NCI-H345 treated with DMSO at 0.1 percent for 48 hours (cell line): ENCODE measurements at regions not wholly inside any gene's neighbourhood (a gene's known extent, or its start where the extent isn't known, plus 50 kb on each side); places are given as distances from the start of the nearest gene placed in this dataset.

Source experiments
- DNase-seq: peaks from one replicate; lab custom pipeline; 2025; ENCODE audit not compliant: unreplicated experiment; lab: John Stamatoyannopoulos, UW

GRCh38 chr3:99376926-99377325 lies 261.5 kb upstream of the COL8A1 start:
- DNase-seq, result no peak

- no peak for DNase-seq
Observed at GRCh38 chr3:99373846-99374210, 264.6 kb upstream of the COL8A1 start.

- DNase-seq, result no peak
Observed at GRCh38 chr3:99373088-99373845, 265.1 kb upstream of the COL8A1 start.

- DNase-seq, result no peak
Observed at GRCh38 chr3:99366663-99367429, 271.5 kb upstream of the COL8A1 start.

GRCh38 chr3:99365979-99366378 lies 272.4 kb upstream of the COL8A1 start:
- DNase-seq, result no peak

GRCh38 chr3:99365396-99365795 lies 273.0 kb upstream of the COL8A1 start:
- no peak for DNase-seq

GRCh38 chr3:99357131-99357530 lies 281.3 kb upstream of the COL8A1 start:
- DNase-seq, result no peak

GRCh38 chr3:99356696-99357095 lies 281.7 kb upstream of the COL8A1 start:
- DNase-seq, result no peak

- no peak for DNase-seq
Observed at GRCh38 chr3:99355465-99355864, 282.9 kb upstream of the COL8A1 start.

- no peak for DNase-seq
Observed at GRCh38 chr3:99352811-99353210, 285.6 kb upstream of the COL8A1 start.

- no peak for DNase-seq
Observed at GRCh38 chr3:99351122-99351521, 287.3 kb upstream of the COL8A1 start.

GRCh38 chr3:99348451-99348850 lies 289.9 kb upstream of the COL8A1 start:
- DNase-seq, result no peak

GRCh38 chr3:99344216-99344615 lies 294.2 kb upstream of the COL8A1 start:
- DNase-seq, result no peak

GRCh38 chr3:99342383-99342782 lies 296.0 kb upstream of the COL8A1 start:
- no peak for DNase-seq

GRCh38 chr3:99339222-99339621 lies 299.2 kb upstream of the COL8A1 start:
- no peak for DNase-seq

GRCh38 chr3:99332718-99333117 lies 305.7 kb upstream of the COL8A1 start:
- no peak for DNase-seq

GRCh38 chr3:99332276-99332675 lies 306.1 kb upstream of the COL8A1 start:
- DNase-seq, result no peak

- DNase-seq, result no peak
Observed at GRCh38 chr3:99330924-99331532, 307.4 kb upstream of the COL8A1 start.

GRCh38 chr3:99330281-99330680 lies 308.1 kb upstream of the COL8A1 start:
- no peak for DNase-seq

- DNase-seq, result no peak
Observed at GRCh38 chr3:99325402-99325801, 313.0 kb upstream of the COL8A1 start.

- no peak for DNase-seq
Observed at GRCh38 chr3:99324636-99325203, 313.7 kb upstream of the COL8A1 start.

- no peak for DNase-seq
Observed at GRCh38 chr3:99323940-99324339, 314.5 kb upstream of the COL8A1 start.
